ENCODE measurements at regions not wholly inside any gene's neighbourhood (a gene's known extent, or its start where the extent isn't known, plus 50 kb on each side); places are given as distances from the start of the nearest gene placed in this dataset.

GRCh38 chr2:15845294-15845693 lies 95.1 kb upstream of the MYCN start:
- no peak for TF ChIP-seq CTCF (conservative IDR thresholded peaks at IDR 0.05)
- Mint-ChIP-seq H3K27ac (ENCODE audit: unreplicated experiment) (no peak overlapping the region), H3K36me3 (ENCODE audit: low read depth) (no peaks in the 10 kb centered on the region), H3K9me3 (no peaks in the 10 kb centered on the region), H3K4me3 (no peak overlapping the region), H3K4me1 (peaks cover 31% of the 10 kb centered on the region), H3K27me3 (ENCODE audit: low read depth) (no peaks in the 10 kb centered on the region)
- no peak for DNase-seq (ENCODE audit: low read depth, low spot score)

- Mint-ChIP-seq H3K27ac (ENCODE audit: unreplicated experiment) (no peak overlapping the region), H3K9me3 (no peaks in the 10 kb centered on the region), H3K4me1 (peaks cover 31% of the 10 kb centered on the region), H3K4me3 (no peak overlapping the region), H3K36me3 (ENCODE audit: low read depth) (no peaks in the 10 kb centered on the region), H3K27me3 (ENCODE audit: low read depth) (no peaks in the 10 kb centered on the region)
- no peak for DNase-seq (ENCODE audit: low read depth, low spot score)
- TF ChIP-seq CTCF (conservative IDR thresholded peaks at IDR 0.05), result no peak
These were observed 94.5 kb upstream of the MYCN start for GRCh38 chr2:15845737-15846405.

- Mint-ChIP-seq H3K27me3 (ENCODE audit: low read depth) (no peaks in the 10 kb centered on the region), H3K36me3 (ENCODE audit: low read depth) (no peaks in the 10 kb centered on the region), H3K27ac (ENCODE audit: unreplicated experiment) (no peak overlapping the region), H3K9me3 (no peaks in the 10 kb centered on the region), H3K4me3 (no peak overlapping the region), H3K4me1 (peaks cover 31% of the 10 kb centered on the region)
- TF ChIP-seq CTCF (conservative IDR thresholded peaks at IDR 0.05), result no peak
- DNase-seq (ENCODE audit: low read depth, low spot score), result no peak
These were observed 93.7 kb upstream of the MYCN start for GRCh38 chr2:15846626-15847025.

- H3K4me1 Mint-ChIP-seq, result peaks cover 2% of the 10 kb centered on the region
- TF ChIP-seq CTCF (conservative IDR thresholded peaks at IDR 0.05), result no peak
- no peaks in the 10 kb centered on the region for H3K36me3 Mint-ChIP-seq (ENCODE audit: low read depth)
- H3K4me3 Mint-ChIP-seq, result no peak overlapping the region
- H3K27ac Mint-ChIP-seq (ENCODE audit: unreplicated experiment), result no peak overlapping the region
- no peaks in the 10 kb centered on the region for H3K27me3 Mint-ChIP-seq (ENCODE audit: low read depth)
- H3K9me3 Mint-ChIP-seq, result peaks cover 4% of the 10 kb centered on the region
- no peak for DNase-seq (ENCODE audit: low read depth, low spot score)
These were observed 89.8 kb upstream of the MYCN start for GRCh38 chr2:15850534-15850933.

- no peak for TF ChIP-seq CTCF (conservative IDR thresholded peaks at IDR 0.05)
- Mint-ChIP-seq H3K4me1 (no peaks in the 10 kb centered on the region), H3K9me3 (peaks cover 5% of the 10 kb centered on the region), H3K4me3 (no peak overlapping the region), H3K27ac (ENCODE audit: unreplicated experiment) (no peak overlapping the region), H3K36me3 (ENCODE audit: low read depth) (no peaks in the 10 kb centered on the region), H3K27me3 (ENCODE audit: low read depth) (no peaks in the 10 kb centered on the region)
- no peak for DNase-seq (ENCODE audit: low read depth, low spot score)
These were observed 89.2 kb upstream of the MYCN start for GRCh38 chr2:15851076-15851693.

All from neural crest cell (in vitro differentiated cells).